Trophoblast cell (in vitro differentiated cells and primary cell): ENCODE measurements at regions not wholly inside any gene's neighbourhood (a gene's known extent, or its start where the extent isn't known, plus 50 kb on each side); places are given as distances from the start of the nearest gene placed in this dataset.

ENCODE experiments used
- DNase-seq, 2 donors: peaks; one replicate each; pipeline ENCODE4 v3.0.0-alpha.2; 2016
- H2AFZ ChIP-seq: 2 replicates; pipeline ENCODE4 v1.6.1; 2013; ENCODE audit warnings: low read length, moderate library complexity, mild to moderate bottlenecking; ENCODE audit not compliant: insufficient read depth, poor library complexity
- H2AK5ac ChIP-seq: 2 replicates; pipeline ENCODE4 v1.6.1; 2013; ENCODE audit warnings: mild to moderate bottlenecking, low read length
- H2BK120ac ChIP-seq: 2 replicates; pipeline ENCODE4 v1.6.1; 2013; ENCODE audit warnings: low read length, mild to moderate bottlenecking, moderate library complexity; ENCODE audit not compliant: insufficient read depth, poor library complexity
- H2BK12ac ChIP-seq: 2 replicates; pipeline ENCODE4 v1.6.1; 2013; ENCODE audit warnings: mild to moderate bottlenecking, low read length, moderate library complexity
- H2BK5ac ChIP-seq: 2 replicates; pipeline ENCODE4 v1.6.1; 2013; ENCODE audit warnings: low read length, low read depth, moderate library complexity, mild to moderate bottlenecking; ENCODE audit not compliant: poor library complexity
- H3K14ac ChIP-seq: 2 replicates; pipeline ENCODE4 v1.6.1; 2013; ENCODE audit warnings: mild to moderate bottlenecking, low read length
- H3K18ac ChIP-seq: 2 replicates; pipeline ENCODE4 v1.6.1; 2013; ENCODE audit warnings: mild to moderate bottlenecking, low read length
- H3K23ac ChIP-seq: 2 replicates; pipeline ENCODE4 v1.6.1; 2013; ENCODE audit warnings: low read length
- H3K27ac ChIP-seq: 2 replicates; pipeline ENCODE4 v1.5.1; 2013; ENCODE audit warnings: low read depth, mild to moderate bottlenecking, inconsistent platforms, low read length, moderate library complexity
- H3K27me3 ChIP-seq: 2 replicates; pipeline ENCODE4 v1.6.1; 2013; ENCODE audit warnings: inconsistent platforms, mild to moderate bottlenecking, low read length, moderate library complexity; ENCODE audit not compliant: insufficient read depth
- H3K36me3 ChIP-seq, 2 experiments: 1 replicate in 1 of 2; 2 replicates in 1 of 2; pipeline ENCODE4 v1.6.1; 2013; ENCODE audit warnings: low read length in 2 of 2, mild to moderate bottlenecking in 2 of 2, moderate library complexity in 1 of 2; ENCODE audit not compliant: insufficient read depth in 2 of 2, control insufficient read depth in 1 of 2
- H3K4ac ChIP-seq: 2 replicates; pipeline ENCODE4 v1.6.1; 2013; ENCODE audit warnings: low read depth, mild to moderate bottlenecking, low read length, moderate library complexity
- H3K4me1 ChIP-seq, 2 experiments: 1 replicate in 1 of 2; 2 replicates in 1 of 2; pipeline ENCODE4 v1.6.1; 2013; ENCODE audit warnings: low read length in 2 of 2, mild to moderate bottlenecking in 2 of 2, moderate library complexity in 1 of 2; ENCODE audit not compliant: insufficient read depth in 2 of 2, control insufficient read depth in 1 of 2
- H3K4me2 ChIP-seq: 2 replicates; pipeline ENCODE4 v1.6.1; 2013; ENCODE audit warnings: inconsistent platforms, mild to moderate bottlenecking, low read length, moderate library complexity
- H3K4me3 ChIP-seq: 2 replicates; pipeline ENCODE4 v1.5.1; 2013; ENCODE audit warnings: mild to moderate bottlenecking, low read depth, low read length, inconsistent platforms
- H3K79me1 ChIP-seq: one replicate; pipeline ENCODE4 v1.6.1; 2013; ENCODE audit warnings: low read length
- H3K79me2 ChIP-seq: 2 replicates; pipeline ENCODE4 v1.6.1; 2013; ENCODE audit warnings: low read length, mild to moderate bottlenecking; ENCODE audit not compliant: control insufficient read depth, insufficient read depth, poor library complexity
- H3K9ac ChIP-seq: 2 replicates; pipeline ENCODE4 v1.6.1; 2013; ENCODE audit warnings: mild to moderate bottlenecking, low read length
- H3K9me3 ChIP-seq: 2 replicates; pipeline ENCODE4 v1.6.1; 2013; ENCODE audit warnings: low read depth, mild to moderate bottlenecking, control low read depth, inconsistent platforms, low read length; ENCODE audit not compliant: insufficient read depth
- H4K12ac ChIP-seq: 2 replicates; pipeline ENCODE4 v1.6.1; 2013; ENCODE audit warnings: low read depth, mild to moderate bottlenecking, low read length, moderate library complexity
- H4K8ac ChIP-seq: 2 replicates; pipeline ENCODE4 v1.6.1; 2013; ENCODE audit warnings: low read depth, mild to moderate bottlenecking, low read length, moderate library complexity
- H4K91ac ChIP-seq: one replicate; pipeline ENCODE4 v1.6.1; 2013; ENCODE audit warnings: low read depth, mild to moderate bottlenecking, low read length, moderate library complexity
- WGBS: extraction: QIAGEN DNeasy Blood & Tissue Kit; methylation state at CpG from one replicate; pipeline ENCODE4 v1.1.7; 2013; ENCODE audit warnings: missing lambda C conversion rate; ENCODE audit not compliant: insufficient read length, insufficient coverage; ENCODE audit errors: extremely low coverage; 5-methylcytosine and 5-hydroxymethylcytosine counted together

DNA sequence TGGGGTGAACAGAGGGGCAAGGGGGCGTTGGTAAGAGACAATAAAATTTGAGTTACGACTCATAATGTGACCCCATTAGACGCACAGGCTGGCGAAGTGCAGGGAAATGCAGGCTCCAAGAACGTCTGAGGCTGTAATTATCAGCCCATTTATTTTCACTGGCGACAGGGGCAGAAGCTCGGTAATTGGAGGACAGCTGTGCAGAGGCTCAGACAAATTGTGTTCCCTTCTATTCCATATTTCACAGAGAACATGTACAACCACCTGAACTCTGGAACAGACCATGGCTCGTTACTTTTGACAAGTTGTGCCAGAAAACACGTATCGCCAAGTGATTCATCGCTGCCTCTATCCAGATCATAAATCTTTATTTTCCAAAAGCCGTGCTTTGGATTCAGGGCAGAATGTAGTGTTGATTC lies 137.3 kb upstream of the FRMD4A start:
- no peaks in the 10 kb centered on the region for H3K36me3 ChIP-seq
- no peak overlapping the region for H2BK12ac ChIP-seq
- H2BK120ac ChIP-seq = no peak overlapping the region
- no peak overlapping the region for H3K4me3 ChIP-seq
- no peaks in the 10 kb centered on the region for H3K4me1 ChIP-seq
- peaks cover 2% of the 10 kb centered on the region for H3K9me3 ChIP-seq
- no CpG with 5 or more reads among the region's 12 CpGs for WGBS
- no peak overlapping the region for H2BK5ac ChIP-seq
- no peaks in the 10 kb centered on the region for H3K79me2 ChIP-seq
- no peak overlapping the region for H3K18ac ChIP-seq
- H4K12ac ChIP-seq = no peak overlapping the region
- H3K4ac ChIP-seq = no peak overlapping the region
- no peak overlapping the region for H2AFZ ChIP-seq
- no peak for DNase-seq
- H3K27me3 ChIP-seq = no peaks in the 10 kb centered on the region
- H3K14ac ChIP-seq = no peak overlapping the region
- no peak overlapping the region for H3K9ac ChIP-seq
- H3K4me2 ChIP-seq = no peak overlapping the region
- no peak overlapping the region for H3K27ac ChIP-seq
- peaks cover 3% of the 10 kb centered on the region for H3K79me1 ChIP-seq
- H4K91ac ChIP-seq = no peak overlapping the region
- no peak overlapping the region for H2AK5ac ChIP-seq
- H4K8ac ChIP-seq = no peak overlapping the region
- no peak overlapping the region for H3K23ac ChIP-seq

GRCh38 chr10:14466257-14466656 lies 135.5 kb upstream of the FRMD4A start:
- WGBS = no CpG with 5 or more reads among the region's 3 CpGs
- H3K4me1 ChIP-seq = no peaks in the 10 kb centered on the region
- H3K23ac ChIP-seq = peak overlapping the region; percentile 76
- H3K4me3 ChIP-seq = no peak overlapping the region
- no peaks in the 10 kb centered on the region for H3K79me2 ChIP-seq
- H2BK5ac ChIP-seq = no peak overlapping the region
- no peak overlapping the region for H2BK120ac ChIP-seq
- H3K14ac ChIP-seq = no peak overlapping the region
- no peak overlapping the region for H2AK5ac ChIP-seq
- no peak overlapping the region for H3K27ac ChIP-seq
- H3K36me3 ChIP-seq = no peaks in the 10 kb centered on the region
- H4K8ac ChIP-seq = no peak overlapping the region
- peak overlapping the region; percentile 85 for H2BK12ac ChIP-seq
- no peak overlapping the region for H3K4me2 ChIP-seq
- H3K18ac ChIP-seq = no peak overlapping the region
- no peak for DNase-seq
- peaks cover 2% of the 10 kb centered on the region for H3K9me3 ChIP-seq
- no peak overlapping the region for H4K12ac ChIP-seq
- no peak overlapping the region for H4K91ac ChIP-seq
- H3K9ac ChIP-seq = no peak overlapping the region
- no peaks in the 10 kb centered on the region for H3K27me3 ChIP-seq
- no peak overlapping the region for H2AFZ ChIP-seq
- peaks cover 3% of the 10 kb centered on the region for H3K79me1 ChIP-seq
- no peak overlapping the region for H3K4ac ChIP-seq

- H3K4me3 ChIP-seq = no peak overlapping the region
- H3K9ac ChIP-seq = no peak overlapping the region
- H4K12ac ChIP-seq = no peak overlapping the region
- H3K79me2 ChIP-seq = no peaks in the 10 kb centered on the region
- H2BK5ac ChIP-seq = no peak overlapping the region
- no peak overlapping the region for H3K27ac ChIP-seq
- no peaks in the 10 kb centered on the region for H3K9me3 ChIP-seq
- H3K14ac ChIP-seq = no peak overlapping the region
- H3K18ac ChIP-seq = no peak overlapping the region
- no peak for DNase-seq
- H4K91ac ChIP-seq = no peak overlapping the region
- no peaks in the 10 kb centered on the region for H3K4me1 ChIP-seq
- H2AK5ac ChIP-seq = no peak overlapping the region
- H2BK120ac ChIP-seq = no peak overlapping the region
- no peak overlapping the region for H2AFZ ChIP-seq
- WGBS = no CpG with 5 or more reads among the region's 2 CpGs
- H2BK12ac ChIP-seq = no peak overlapping the region
- no peak overlapping the region for H3K4ac ChIP-seq
- no peak overlapping the region for H4K8ac ChIP-seq
- H3K4me2 ChIP-seq = no peak overlapping the region
- H3K79me1 ChIP-seq = no peaks in the 10 kb centered on the region
- no peaks in the 10 kb centered on the region for H3K27me3 ChIP-seq
- no peaks in the 10 kb centered on the region for H3K36me3 ChIP-seq
- H3K23ac ChIP-seq = no peak overlapping the region
Observed at GRCh38 chr10:14460447-14460846, 129.7 kb upstream of the FRMD4A start.

- no peak overlapping the region for H3K9ac ChIP-seq
- no peak overlapping the region for H2BK5ac ChIP-seq
- no peak overlapping the region for H4K8ac ChIP-seq
- no peaks in the 10 kb centered on the region for H3K79me1 ChIP-seq
- no peak overlapping the region for H3K14ac ChIP-seq
- H4K12ac ChIP-seq = no peak overlapping the region
- no peaks in the 10 kb centered on the region for H3K79me2 ChIP-seq
- no CpG with 5 or more reads among the region's 2 CpGs for WGBS
- H3K9me3 ChIP-seq = no peaks in the 10 kb centered on the region
- H2AK5ac ChIP-seq = no peak overlapping the region
- H3K4ac ChIP-seq = no peak overlapping the region
- no peaks in the 10 kb centered on the region for H3K27me3 ChIP-seq
- no peak for DNase-seq
- H3K4me1 ChIP-seq = no peaks in the 10 kb centered on the region
- no peak overlapping the region for H3K4me2 ChIP-seq
- no peak overlapping the region for H2BK120ac ChIP-seq
- no peak overlapping the region for H3K23ac ChIP-seq
- no peak overlapping the region for H3K18ac ChIP-seq
- no peak overlapping the region for H2AFZ ChIP-seq
- no peak overlapping the region for H2BK12ac ChIP-seq
- no peak overlapping the region for H4K91ac ChIP-seq
- H3K27ac ChIP-seq = no peak overlapping the region
- H3K4me3 ChIP-seq = no peak overlapping the region
- no peaks in the 10 kb centered on the region for H3K36me3 ChIP-seq
Observed at GRCh38 chr10:14459665-14460064, 128.9 kb upstream of the FRMD4A start.
